ENCODE measurements at regions not wholly inside any gene's neighbourhood (a gene's known extent, or its start where the extent isn't known, plus 50 kb on each side); places are given as distances from the start of the nearest gene placed in this dataset.

DNA sequence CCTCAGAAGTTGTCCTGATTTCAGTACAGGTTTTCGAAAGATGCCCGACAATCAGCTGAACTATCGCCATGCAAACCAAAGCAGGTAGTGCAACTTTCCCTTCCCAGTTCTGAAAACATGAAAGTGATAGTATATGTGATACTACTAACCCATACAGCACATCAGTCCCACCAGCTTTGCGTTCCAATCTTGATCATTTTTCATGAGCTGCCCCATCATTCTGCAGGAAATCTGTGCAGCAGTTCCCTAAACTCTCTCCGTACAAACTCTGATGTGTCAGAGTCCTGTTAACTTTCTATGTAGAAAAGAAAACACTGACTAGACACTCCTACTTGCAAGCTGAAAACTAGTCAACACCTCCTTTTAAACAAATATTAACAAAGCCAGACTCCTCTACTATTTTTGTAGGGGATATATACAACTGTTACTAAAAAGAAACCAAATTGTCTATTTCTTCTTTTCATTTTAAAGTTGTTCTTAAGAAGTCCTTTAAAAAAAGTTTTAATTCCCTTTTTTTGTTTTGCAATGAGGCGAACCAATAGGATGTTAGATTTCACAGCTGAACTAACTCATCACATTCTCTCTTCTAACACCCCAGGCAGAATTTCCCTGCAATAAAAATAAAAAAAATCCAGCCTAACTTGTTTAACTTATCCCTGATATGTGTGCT is 99.6 kb upstream of the DST start:
- TF ChIP-seq EZH2 (IDR thresholded peaks at IDR 0.05; ENCODE audit: insufficient read depth, low read length) = no peak
- no peak for TF ChIP-seq CTCF (IDR thresholded peaks at IDR 0.05; ENCODE audit: insufficient read depth, low read depth, low read length)

Measured in astrocyte (in vitro differentiated cells and primary cell).